Panc1 (cell line): ENCODE measurements at regions not wholly inside any gene's neighbourhood (a gene's known extent, or its start where the extent isn't known, plus 50 kb on each side); places are given as distances from the start of the nearest gene placed in this dataset.

Experiments used
- ATAC-seq: fragments of 200-7000 bp; cut with Tn5 transposase; 2 replicates; pipeline ENCODE4 v1.9.1; 2020; ENCODE audit warnings: mild to moderate bottlenecking, moderate library complexity
- BruUV-seq: library from RNA; stranded (reverse); fragments of 400-500 nt; replicated peaks from 2 replicates; lab custom pipeline; 2021; lab: Mats Ljungman, UMichigan
- CTCF ChIA-PET: fragments of 300-600 bp; sonication (Branson Sonifier 250); formaldehyde crosslinking; loops from one replicate; lab custom pipeline; 2022; ENCODE audit warnings: antibody characterized with exemption; lab: Charles Lee
- POLR2A ChIA-PET: fragments of 300-600 bp; sonication (Branson Sonifier 250); formaldehyde crosslinking; loops from one replicate; lab custom pipeline; 2022; ENCODE audit warnings: antibody characterized with exemption; lab: Charles Lee
- DNase-seq: peaks from one replicate; pipeline ENCODE4 v3.0.0-alpha.2; 2010; ENCODE audit warnings: low read depth, low spot score
- H3K27ac ChIP-seq: 2 replicates; pipeline ENCODE4 v1.5.1; 2011; ENCODE audit warnings: mild to moderate bottlenecking, low read length, inconsistent platforms
- H3K27me3 ChIP-seq: fragments of 200-500 bp; sonication (Bioruptor generic); 2 replicates; pipeline ENCODE4 v1.6.0; 2014; ENCODE audit warnings: low read length, inconsistent platforms; ENCODE audit not compliant: control insufficient read depth, insufficient read depth
- H3K36me3 ChIP-seq: fragments of 200-500 bp; sonication (Bioruptor generic); 2 replicates; pipeline ENCODE4 v1.5.1; 2014; ENCODE audit warnings: inconsistent platforms, mild to moderate bottlenecking, low read length, moderate library complexity; ENCODE audit not compliant: control insufficient read depth, insufficient read depth
- H3K4me1 ChIP-seq: 2 replicates; pipeline ENCODE4 v1.5.1; 2011; ENCODE audit warnings: inconsistent platforms, mild to moderate bottlenecking, low read length, moderate library complexity; ENCODE audit not compliant: control insufficient read depth, insufficient read depth
- H3K4me3 ChIP-seq, 2 experiments: 2 replicates each; pipeline ENCODE4 v1.5.1; 2011 to 2012; ENCODE audit warnings: low read depth in 2 of 2, low read length in 2 of 2, mild to moderate bottlenecking in 2 of 2, inconsistent platforms in 1 of 2, moderate library complexity in 1 of 2
- H3K9me3 ChIP-seq: fragments of 200-500 bp; sonication (Bioruptor generic); 2 replicates; pipeline ENCODE4 v1.5.1; 2014; ENCODE audit warnings: low read depth, mild to moderate bottlenecking, inconsistent platforms, low read length, moderate library complexity; ENCODE audit not compliant: control insufficient read depth, insufficient read depth
- POLR2AphosphoS5 ChIP-seq: IDR thresholded peaks from 2 replicates; pipeline ENCODE4 v1.6.1; 2012; ENCODE audit warnings: mild to moderate bottlenecking, low read depth, low read length, moderate library complexity
- SIN3A ChIP-seq: IDR thresholded peaks from 2 replicates; pipeline ENCODE4 v1.6.1; 2012; ENCODE audit warnings: low read depth, mild to moderate bottlenecking, low read length, moderate library complexity, borderline replicate concordance; ENCODE audit not compliant: insufficient read depth
- TCF7L2 ChIP-seq: IDR thresholded peaks from 2 replicates; pipeline ENCODE4 v1.6.1; 2011; ENCODE audit warnings: mild to moderate bottlenecking, low read depth, low read length, inconsistent platforms
- in situ Hi-C: cut with HindIII; loops from 2 replicates; pipeline ENCODE4 v1.10.0; 2016; ENCODE audit warnings: low sequenced_read_pairs, low pct_unique_long_range_greater_than_20kb
- intact Hi-C: fragments of 100-400 bp; cut with micrococcal nuclease; formaldehyde crosslinking; loops from one replicate; pipeline ENCODE4 v1.10.0; 2022; ENCODE audit not compliant: unreplicated experiment
- TF ChIP-seq, protein P1 (sequence below): fragments of 450-650 bp; IDR thresholded peaks from 2 replicates; pipeline ENCODE4 v1.5.1; 2017; ENCODE audit warnings: mild to moderate bottlenecking
- TF ChIP-seq, protein P2 (sequence below), 2 experiments: IDR thresholded peaks; 2 replicates each; pipeline ENCODE4 v1.6.1; 2011 to 2012; ENCODE audit warnings: low read depth in 2 of 2, control low read depth in 1 of 2, low read length in 1 of 2, mild to moderate bottlenecking in 1 of 2, moderate library complexity in 1 of 2; ENCODE audit not compliant: insufficient read depth in 1 of 2

DNA sequence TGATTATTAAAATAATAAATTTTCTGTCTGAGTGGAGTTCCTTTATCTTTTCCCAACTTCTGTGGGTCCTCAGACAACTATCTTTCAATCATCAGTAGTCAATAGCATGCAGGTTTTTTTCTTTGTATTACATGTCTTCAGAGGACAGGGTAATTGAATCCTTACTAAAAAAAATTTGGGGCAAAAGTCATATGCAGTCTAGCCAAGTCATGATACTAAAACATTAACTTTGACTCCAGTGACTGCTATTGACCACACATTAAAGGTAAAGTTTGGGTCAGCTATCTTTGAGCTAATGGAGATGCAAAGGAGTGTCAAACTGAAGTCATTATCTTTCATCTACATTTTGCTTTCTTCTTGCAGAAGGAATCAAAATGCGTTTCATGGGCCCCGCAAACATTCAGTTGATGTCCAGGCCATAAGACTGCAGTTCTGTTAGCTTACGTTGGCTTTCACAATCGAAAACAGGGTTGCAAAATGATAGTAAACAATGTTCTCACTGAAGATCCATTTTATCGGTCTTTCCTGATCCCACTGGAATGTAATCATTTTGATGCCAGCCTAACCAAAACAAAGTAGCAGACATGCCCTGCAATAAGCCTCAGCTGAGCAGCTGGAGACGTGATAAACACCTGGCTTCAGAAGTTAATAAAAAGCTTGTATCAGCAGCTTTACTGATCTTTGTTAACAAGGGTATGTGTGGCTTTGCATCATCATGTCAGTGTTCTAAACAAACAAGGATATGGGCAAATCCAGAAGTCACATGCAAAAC, 186.1 kb upstream of the PRLR start:
- intact Hi-C loops = no loop called here
- H3K4me3 ChIP-seq = no peak overlapping the region
- ATAC-seq (no peak), DNase-seq (no peak)
- H3K27ac ChIP-seq = no peak overlapping the region
- in situ Hi-C loops = no loop called here
- H3K27me3 ChIP-seq = no peaks in the 10 kb centered on the region
- no peaks in the 10 kb centered on the region for H3K36me3 ChIP-seq
- TF ChIP-seq SIN3A = no peak
- TF ChIP-seq TCF7L2 = no peak
- TF ChIP-seq, protein P1, sequence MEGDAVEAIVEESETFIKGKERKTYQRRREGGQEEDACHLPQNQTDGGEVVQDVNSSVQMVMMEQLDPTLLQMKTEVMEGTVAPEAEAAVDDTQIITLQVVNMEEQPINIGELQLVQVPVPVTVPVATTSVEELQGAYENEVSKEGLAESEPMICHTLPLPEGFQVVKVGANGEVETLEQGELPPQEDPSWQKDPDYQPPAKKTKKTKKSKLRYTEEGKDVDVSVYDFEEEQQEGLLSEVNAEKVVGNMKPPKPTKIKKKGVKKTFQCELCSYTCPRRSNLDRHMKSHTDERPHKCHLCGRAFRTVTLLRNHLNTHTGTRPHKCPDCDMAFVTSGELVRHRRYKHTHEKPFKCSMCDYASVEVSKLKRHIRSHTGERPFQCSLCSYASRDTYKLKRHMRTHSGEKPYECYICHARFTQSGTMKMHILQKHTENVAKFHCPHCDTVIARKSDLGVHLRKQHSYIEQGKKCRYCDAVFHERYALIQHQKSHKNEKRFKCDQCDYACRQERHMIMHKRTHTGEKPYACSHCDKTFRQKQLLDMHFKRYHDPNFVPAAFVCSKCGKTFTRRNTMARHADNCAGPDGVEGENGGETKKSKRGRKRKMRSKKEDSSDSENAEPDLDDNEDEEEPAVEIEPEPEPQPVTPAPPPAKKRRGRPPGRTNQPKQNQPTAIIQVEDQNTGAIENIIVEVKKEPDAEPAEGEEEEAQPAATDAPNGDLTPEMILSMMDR = no peak
- TF ChIP-seq, protein P2, sequence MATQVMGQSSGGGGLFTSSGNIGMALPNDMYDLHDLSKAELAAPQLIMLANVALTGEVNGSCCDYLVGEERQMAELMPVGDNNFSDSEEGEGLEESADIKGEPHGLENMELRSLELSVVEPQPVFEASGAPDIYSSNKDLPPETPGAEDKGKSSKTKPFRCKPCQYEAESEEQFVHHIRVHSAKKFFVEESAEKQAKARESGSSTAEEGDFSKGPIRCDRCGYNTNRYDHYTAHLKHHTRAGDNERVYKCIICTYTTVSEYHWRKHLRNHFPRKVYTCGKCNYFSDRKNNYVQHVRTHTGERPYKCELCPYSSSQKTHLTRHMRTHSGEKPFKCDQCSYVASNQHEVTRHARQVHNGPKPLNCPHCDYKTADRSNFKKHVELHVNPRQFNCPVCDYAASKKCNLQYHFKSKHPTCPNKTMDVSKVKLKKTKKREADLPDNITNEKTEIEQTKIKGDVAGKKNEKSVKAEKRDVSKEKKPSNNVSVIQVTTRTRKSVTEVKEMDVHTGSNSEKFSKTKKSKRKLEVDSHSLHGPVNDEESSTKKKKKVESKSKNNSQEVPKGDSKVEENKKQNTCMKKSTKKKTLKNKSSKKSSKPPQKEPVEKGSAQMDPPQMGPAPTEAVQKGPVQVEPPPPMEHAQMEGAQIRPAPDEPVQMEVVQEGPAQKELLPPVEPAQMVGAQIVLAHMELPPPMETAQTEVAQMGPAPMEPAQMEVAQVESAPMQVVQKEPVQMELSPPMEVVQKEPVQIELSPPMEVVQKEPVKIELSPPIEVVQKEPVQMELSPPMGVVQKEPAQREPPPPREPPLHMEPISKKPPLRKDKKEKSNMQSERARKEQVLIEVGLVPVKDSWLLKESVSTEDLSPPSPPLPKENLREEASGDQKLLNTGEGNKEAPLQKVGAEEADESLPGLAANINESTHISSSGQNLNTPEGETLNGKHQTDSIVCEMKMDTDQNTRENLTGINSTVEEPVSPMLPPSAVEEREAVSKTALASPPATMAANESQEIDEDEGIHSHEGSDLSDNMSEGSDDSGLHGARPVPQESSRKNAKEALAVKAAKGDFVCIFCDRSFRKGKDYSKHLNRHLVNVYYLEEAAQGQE (IDR thresholded peaks at IDR 0.05; ENCODE audit: insufficient read depth in 1 of 2, low read depth in 2 of 2, low read length in 1 of 2) = no peak
- TF ChIP-seq POLR2AphosphoS5 = no peak
- H3K4me1 ChIP-seq = no peaks in the 10 kb centered on the region
- no peaks in the 10 kb centered on the region for H3K9me3 ChIP-seq
- BruUV-seq = no TSS peak
- CTCF ChIA-PET = no interaction called here
- POLR2A ChIA-PET = no interaction called here

DNA sequence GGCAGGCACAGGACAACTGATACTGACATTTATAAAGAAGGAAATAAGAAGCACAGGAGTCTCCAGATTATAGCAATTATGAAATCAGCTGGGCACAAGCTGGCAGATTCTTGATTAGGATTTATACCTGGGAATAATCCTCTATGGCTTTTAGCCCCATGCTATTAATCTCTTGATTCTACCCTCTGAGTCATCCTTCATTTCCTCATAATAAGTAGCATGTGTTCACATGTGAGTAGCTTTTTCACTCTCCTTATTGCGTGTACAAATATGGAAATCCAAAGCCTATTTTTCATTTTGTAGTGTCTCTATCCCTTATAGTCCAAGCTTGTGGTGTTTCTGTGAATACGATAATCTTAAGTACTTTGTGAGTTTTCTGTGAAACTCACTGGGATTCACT, 185.0 kb upstream of the PRLR start:
- POLR2A ChIA-PET = no interaction called here
- no peaks in the 10 kb centered on the region for H3K27me3 ChIP-seq
- no TSS peak for BruUV-seq
- H3K4me1 ChIP-seq = no peaks in the 10 kb centered on the region
- TF ChIP-seq, protein P1 = no peak
- TF ChIP-seq TCF7L2 (no peak), POLR2AphosphoS5 (no peak), SIN3A (no peak)
- TF ChIP-seq, protein P2 (IDR thresholded peaks at IDR 0.05; ENCODE audit: insufficient read depth in 1 of 2, low read depth in 2 of 2, low read length in 1 of 2) = no peak
- in situ Hi-C loops (no loop called here), intact Hi-C loops (no loop called here)
- CTCF ChIA-PET = no interaction called here
- no peak overlapping the region for H3K27ac ChIP-seq
- no peaks in the 10 kb centered on the region for H3K36me3 ChIP-seq
- no peaks in the 10 kb centered on the region for H3K9me3 ChIP-seq
- no peak for ATAC-seq
- no peak overlapping the region for H3K4me3 ChIP-seq
- DNase-seq = no peak
